RWPE1 (cell line): ENCODE measurements at regions not wholly inside any gene's neighbourhood (a gene's known extent, or its start where the extent isn't known, plus 50 kb on each side); places are given as distances from the start of the nearest gene placed in this dataset.

Experiments used
- CTCF ChIA-PET: fragments of 350-600 bp; sonication (Branson Sonifier 250); formaldehyde crosslinking; extraction: SDS; loops from one replicate; lab custom pipeline; 2021; lab: Yijun Ruan, JAX
- POLR2A ChIA-PET: fragments of 400-600 bp; formaldehyde crosslinking; extraction: SDS; loops from one replicate; lab custom pipeline; 2020; ENCODE audit warnings: antibody characterized with exemption; ENCODE audit not compliant: low non-redundant PET; lab: Yijun Ruan, JAX
- DNase-seq: peaks from one replicate; pipeline ENCODE4 v3.0.0; 2012; ENCODE audit warnings: low spot score
- H3K27ac ChIP-seq: fragments of 450-650 bp; 2 replicates; pipeline ENCODE4 v1.5.1; 2017
- TF ChIP-seq, protein P1 (sequence below): fragments of 450-650 bp; conservative IDR thresholded peaks from 2 replicates; pipeline ENCODE4 v1.5.1; 2017; ENCODE audit warnings: low read depth, mild to moderate bottlenecking

DNA sequence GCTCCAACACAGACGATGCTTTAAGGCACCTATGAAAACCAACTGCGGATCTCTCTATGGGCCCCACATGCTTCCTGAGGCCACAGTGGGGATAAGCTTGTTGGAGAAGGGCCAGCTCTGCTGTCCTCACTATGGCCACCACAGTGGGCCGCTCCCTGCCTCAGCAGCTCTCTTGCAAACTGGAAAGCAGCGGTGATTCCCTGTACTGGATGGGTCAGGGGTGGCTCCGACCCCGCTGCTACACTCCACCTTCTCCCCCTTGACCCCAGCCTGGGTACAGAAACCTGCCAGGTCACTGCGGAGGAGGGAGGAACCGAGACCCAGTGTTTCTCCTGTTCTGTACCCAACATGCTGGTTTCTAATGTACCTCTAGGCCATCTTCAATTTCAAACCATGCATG is 403.9 kb downstream of the CTTN start:
- ChIA-PET CTCF (no interaction called here), POLR2A (no interaction called here)
- DNase-seq, result no peak
- H3K27ac ChIP-seq, result no peak overlapping the region
- TF ChIP-seq, protein P1, sequence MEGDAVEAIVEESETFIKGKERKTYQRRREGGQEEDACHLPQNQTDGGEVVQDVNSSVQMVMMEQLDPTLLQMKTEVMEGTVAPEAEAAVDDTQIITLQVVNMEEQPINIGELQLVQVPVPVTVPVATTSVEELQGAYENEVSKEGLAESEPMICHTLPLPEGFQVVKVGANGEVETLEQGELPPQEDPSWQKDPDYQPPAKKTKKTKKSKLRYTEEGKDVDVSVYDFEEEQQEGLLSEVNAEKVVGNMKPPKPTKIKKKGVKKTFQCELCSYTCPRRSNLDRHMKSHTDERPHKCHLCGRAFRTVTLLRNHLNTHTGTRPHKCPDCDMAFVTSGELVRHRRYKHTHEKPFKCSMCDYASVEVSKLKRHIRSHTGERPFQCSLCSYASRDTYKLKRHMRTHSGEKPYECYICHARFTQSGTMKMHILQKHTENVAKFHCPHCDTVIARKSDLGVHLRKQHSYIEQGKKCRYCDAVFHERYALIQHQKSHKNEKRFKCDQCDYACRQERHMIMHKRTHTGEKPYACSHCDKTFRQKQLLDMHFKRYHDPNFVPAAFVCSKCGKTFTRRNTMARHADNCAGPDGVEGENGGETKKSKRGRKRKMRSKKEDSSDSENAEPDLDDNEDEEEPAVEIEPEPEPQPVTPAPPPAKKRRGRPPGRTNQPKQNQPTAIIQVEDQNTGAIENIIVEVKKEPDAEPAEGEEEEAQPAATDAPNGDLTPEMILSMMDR, result no peak

DNA sequence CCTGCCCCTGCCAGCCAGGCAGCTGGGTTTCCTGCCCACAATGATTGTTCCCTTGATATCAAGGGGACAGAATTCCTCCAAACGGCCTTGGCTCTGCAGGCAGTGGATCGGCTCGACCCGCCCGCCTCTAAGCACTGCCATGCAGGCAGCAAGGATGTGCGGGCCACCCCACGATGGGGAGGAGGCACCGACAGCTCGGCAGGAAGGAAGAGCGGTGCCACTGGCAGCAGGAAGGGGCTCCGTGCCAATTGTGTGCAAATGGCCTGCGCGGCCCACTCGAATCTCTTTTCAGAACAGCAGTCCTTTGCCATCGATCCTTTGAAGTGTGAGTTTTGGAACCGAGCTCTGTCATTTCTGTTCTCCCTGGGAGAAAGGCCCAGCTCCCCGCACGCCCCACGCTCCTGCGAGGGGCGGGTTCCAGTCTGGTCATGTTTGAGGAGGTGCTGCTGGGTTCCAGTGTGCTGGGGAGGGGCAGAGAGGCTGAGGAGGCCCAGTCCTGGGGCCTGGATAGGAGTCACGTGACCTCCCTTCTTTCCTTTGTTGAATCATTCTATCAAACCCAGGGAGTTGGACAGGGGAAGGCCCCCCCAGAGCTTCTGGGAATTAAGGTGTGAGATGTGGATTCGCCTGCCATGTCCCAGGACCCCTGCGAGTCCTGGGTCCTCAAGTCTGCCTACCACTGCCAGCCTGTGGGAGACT is 406.0 kb downstream of the CTTN start:
- POLR2A ChIA-PET, result no interaction called here
- H3K27ac ChIP-seq, result no peak overlapping the region
- TF ChIP-seq, protein P1, result no peak
- no peak for DNase-seq
- CTCF ChIA-PET, result interaction anchor here (0.6 to 2.3 kb wide), 2 partner anchors 11 to 393 kb away, joined by 3 to 5 read pairs; no protein-coding TSS in a partner anchor

DNA sequence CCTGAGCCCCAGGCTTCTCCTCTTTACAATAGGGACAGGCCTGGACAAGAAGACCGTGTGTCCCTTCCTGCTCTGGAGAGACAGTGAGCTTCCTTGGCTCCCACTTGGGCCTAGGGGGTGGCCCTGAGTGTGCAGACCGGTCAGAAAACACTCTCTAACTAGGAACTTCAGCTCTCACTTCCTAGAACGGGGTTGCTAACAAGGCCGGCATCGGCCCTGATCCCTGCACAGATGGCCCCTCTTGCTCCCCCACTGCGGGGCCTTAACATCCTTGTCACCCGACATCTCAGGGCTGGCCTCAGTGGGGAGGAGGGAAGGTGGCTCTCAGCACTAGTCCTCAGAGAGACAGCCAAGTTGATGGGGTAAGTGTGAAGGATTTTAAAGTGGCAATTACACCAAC is 406.9 kb downstream of the CTTN start:
- CTCF ChIA-PET, result interaction anchor here (0.6 to 2.3 kb wide), 2 partner anchors 10 to 394 kb away, joined by 3 to 5 read pairs; no protein-coding TSS in a partner anchor
- no peak for DNase-seq
- POLR2A ChIA-PET, result no interaction called here

DNA sequence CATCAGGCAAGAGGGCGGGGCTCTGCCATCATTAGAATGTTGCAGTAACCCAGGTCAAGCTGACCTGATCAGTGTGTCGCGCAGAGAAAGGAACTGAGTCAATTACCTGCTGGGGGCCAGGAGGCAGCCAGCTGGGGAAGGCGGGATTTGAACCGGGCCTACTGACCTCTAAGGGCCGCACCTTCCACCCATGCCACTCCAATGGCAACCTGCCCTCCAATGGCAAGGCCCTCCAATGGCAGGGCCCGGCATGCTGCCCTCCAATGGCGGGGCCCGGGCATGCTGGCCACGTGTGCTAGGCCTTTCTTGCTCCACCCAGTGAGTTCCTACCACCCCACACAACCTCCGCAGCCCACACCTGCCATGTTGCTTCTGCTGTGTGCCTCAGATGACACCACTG is 407.6 kb downstream of the CTTN start:
- TF ChIP-seq, protein P1, result no peak
- CTCF ChIA-PET, result interaction anchor here (0.8 to 2.3 kb wide), 2 partner anchors 9 to 27 kb away, joined by 3 to 5 read pairs; no protein-coding TSS in a partner anchor
- no peak for DNase-seq
- POLR2A ChIA-PET, result no interaction called here
- H3K27ac ChIP-seq, result no peak overlapping the region

More for the DNA sequence above, 406.9 kb downstream of the CTTN start:
- TF ChIP-seq, protein P1, result no peak
- H3K27ac ChIP-seq, result no peak overlapping the region

DNA sequence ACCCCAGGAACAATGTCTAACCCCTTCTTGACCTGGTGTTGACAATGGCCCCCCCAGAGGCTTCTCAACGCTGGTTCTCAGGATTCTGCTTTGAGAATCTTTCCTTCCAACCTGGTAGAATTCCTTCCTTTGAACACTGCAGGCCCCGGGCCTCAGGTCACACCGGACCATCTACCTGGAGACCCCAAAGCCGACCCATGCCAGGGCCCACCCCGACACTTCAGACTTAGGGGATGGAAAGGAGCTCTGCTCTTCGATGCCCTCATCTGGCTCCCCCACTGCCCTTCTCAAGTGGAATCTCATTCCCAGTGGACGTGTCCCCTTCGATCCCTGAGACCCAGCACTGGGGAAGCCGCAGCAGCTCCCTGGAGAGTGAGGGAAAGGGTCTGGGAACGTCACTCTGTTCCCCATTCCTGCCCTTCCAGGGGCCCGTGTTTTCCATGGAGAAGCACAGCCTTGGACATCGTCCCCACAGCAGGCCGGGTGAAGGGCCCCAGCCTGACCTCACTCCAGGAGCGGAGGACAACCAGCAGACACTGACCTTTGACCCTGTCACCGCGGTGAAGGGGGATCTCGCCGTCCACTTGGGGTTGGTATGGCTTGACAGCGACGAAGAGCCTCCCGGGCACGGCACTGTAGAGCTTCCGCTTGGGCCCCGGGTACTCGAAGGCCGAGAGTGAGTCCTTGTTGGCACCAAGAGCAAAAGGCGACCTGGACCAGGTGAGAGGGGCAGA is 408.3 kb downstream of the CTTN start:
- no peak for DNase-seq
- H3K27ac ChIP-seq, result no peak overlapping the region
- ChIA-PET CTCF (interaction anchor here (0.8 to 2.3 kb wide), 2 partner anchors 8 to 27 kb away, joined by 3 to 5 read pairs; no protein-coding TSS in a partner anchor), POLR2A (no interaction called here)
- TF ChIP-seq, protein P1, result no peak

DNA sequence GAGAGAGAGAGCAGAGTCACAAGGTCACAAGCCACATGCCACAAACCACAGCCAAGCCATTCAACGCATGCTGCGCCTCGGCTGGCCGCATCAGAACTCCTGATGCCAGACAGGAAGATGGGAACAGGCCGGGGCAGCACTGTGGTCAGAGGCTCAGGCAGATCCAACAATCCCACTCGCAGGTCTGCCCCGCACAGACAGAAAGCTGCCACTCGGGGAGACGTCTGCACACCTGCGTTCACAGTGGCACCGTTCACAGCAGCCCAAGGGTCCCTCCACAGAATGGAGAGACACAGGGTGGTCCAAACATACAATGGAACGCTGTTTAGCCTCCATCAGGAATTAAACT is 408.8 kb downstream of the CTTN start:
- TF ChIP-seq, protein P1, result no peak
- DNase-seq, result no peak
- ChIA-PET CTCF (interaction anchor here (0.8 kb wide), 1 partner anchor 26 kb away, joined by 3 read pairs; no protein-coding TSS in a partner anchor), POLR2A (no interaction called here)
- no peak overlapping the region for H3K27ac ChIP-seq
